Hematopoietic multipotent progenitor cell treated with erythropoietin and hydrocortisone succinate and interleukin-3 and kit ligand, for 4 days (in vitro differentiated cells): ENCODE measurements at regions not wholly inside any gene's neighbourhood (a gene's known extent, or its start where the extent isn't known, plus 50 kb on each side); places are given as distances from the start of the nearest gene placed in this dataset.

Experiments used
- DNase-seq: peaks from one replicate; pipeline ENCODE4 v3.0.0-alpha.2; 2015

DNA sequence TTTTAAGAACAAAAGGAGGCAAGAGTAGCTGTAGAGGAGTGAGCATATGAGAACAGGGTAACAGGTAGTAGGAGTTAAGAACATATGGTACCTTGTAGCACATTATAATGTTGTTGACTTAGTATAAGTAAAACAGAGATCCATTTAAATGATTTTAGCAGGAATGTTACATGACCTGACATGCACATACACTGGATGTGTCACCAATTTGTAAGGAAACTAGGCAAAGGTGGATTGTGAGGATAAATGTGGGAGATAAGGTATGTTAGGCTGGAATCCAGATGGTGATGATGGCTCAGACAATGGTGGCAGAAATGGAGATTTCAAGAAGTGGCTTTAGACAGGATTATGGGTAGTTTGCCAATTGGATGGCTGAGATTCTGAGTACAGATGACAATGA is 443.1 kb upstream of the DAB2 start:
- DNase-seq: no peak

DNA sequence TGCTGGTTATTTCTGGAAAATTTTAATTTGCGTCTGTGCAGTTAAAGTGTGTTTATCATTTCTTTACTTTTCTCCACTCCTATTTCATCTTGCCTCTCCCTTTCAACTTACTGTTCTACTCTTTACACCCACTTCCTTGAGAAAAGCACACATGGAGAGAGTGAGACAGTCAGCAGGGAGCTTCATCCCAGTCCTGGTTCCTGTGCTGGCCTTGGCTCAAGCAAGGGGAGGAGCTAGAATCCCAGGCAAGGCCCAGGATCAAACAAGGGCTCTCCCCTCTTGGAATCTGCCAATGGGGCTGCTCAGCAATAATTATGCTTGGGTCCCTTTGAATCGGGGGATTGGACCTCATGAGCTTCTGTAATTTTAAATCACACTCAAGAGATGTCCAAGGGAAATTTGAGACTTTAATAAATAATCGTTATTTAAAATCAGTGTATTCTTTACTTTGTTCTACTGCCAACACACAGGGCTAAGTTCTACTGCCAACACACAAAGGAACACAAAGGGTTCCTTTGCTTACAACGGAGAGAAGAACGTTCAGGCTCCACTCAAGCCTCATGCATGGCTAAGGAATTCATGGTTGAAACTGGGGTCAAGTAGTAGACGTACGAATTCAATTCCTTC is 439.3 kb upstream of the DAB2 start:
- no peak for DNase-seq

DNA sequence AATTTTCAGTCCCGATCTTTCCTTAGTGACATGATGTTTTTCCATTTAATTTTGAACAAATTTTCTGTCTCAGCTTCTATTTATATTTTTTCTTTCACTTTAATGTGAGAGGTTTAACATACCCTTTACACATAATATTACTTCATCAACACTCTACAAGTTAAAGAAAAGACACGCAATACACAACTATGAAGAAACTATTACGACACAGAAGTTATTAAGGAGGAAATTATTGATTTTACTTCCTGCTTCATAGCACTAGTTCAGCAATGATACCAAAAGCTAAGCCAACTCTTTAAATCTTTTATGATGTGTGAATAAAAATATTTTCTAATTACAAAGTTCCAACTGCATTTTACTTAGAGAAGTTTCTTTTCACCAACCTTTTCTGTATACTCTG is 432.3 kb upstream of the DAB2 start:
- peak; percentile 3 for DNase-seq

DNA sequence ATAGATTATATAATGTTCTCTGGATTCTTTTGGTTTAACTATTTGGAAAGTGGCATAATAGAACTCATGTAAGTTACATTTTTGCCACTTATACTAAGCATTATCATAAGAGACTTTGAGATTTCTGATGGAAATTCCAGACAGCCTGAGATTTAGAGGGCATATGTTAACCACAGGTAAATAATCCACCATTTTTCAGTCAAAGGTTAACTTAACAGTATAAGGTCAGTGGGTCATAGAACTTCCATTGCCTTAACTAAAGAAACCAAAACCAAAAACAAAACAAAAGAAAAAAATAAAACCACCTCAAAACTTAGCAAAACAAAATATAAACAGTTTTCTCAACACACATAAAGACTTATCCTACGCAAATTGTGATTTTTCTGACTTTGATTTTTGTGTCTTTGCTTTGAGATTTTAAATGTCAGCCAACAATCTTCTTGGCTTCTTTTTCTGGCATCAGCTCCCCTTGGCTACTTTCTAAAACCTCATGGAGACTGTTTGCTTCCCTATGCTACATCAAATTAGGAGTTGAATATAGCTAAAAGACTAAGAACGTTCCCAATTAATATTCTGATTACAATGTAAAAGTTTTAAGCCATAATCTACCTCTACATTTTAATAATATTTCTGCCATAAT is 430.1 kb upstream of the DAB2 start:
- no peak for DNase-seq

DNA sequence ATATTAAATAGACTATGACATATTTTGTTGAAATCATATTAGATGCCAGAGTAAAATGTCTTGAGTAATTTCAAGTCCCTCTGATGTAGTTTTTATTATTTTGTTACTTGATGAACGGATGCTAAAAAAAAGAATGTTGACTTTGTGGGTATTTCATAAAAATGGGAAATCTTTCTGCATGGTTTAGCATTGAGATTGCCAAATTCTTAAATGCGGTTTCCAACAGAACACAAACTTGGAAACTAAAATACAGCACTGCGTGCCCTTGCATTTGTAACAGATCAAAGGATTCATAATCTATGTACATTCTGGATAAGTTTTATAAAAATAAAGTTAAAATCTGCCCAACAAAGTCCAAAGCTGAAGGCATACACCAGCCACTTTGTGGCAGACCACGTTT is 425.5 kb upstream of the DAB2 start:
- DNase-seq: no peak

DNA sequence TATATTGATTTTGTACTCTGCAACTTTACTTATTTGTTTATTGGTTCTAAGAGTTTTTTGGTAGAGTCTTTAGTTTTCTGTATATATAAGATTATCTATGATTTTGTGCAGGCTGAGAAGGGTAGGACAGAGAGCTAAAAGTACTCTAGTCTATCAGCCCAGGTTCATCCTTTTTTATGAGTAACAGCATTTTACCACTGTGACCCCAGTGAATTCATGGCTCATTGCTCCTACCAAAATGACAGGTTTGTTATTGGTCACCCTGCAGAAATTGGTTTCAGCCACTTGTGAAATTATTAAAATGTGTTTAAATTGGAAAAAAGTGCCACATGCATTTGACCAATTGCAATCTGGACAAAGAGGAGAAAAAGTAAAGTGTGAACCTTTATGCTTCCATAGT is 421.4 kb upstream of the DAB2 start:
- no peak for DNase-seq

DNA sequence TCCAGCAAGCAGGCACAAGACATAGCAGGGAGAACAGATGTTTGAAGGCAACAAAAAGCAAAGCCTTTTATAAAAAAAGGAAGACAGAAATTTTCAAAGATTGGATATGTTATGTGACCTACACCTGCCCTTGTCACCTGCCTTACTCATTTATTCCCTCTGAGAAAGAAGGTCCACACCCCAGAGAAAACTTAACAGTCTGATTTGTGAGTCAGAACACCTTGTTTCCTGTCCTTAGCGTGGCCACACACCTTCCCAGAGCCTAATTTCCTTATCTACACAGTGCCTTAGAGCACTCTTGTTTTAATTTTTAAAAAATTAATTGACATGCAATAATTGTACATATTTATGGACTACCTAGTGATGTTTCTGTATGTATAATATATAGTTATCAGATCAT is 419.0 kb upstream of the DAB2 start:
- DNase-seq: no peak

DNA sequence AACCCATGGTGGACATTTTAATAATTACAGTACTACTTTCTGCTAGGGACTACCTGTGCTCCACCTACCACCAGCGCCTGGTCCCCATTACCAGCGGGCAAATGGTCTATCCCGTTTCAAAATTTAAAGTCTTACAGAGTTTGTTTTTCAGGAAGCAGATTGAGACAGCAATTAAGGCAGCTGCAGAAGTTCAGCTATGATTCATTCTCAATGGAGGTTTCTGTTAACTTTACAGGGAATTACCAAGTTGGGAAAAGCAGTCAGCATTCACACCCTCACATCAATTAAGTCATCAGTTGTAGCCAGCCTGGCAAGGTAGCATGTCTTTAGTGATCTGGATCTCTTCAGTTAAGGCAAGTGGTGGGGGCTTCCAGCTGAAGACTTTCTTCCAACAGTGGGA is 410.6 kb upstream of the DAB2 start:
- DNase-seq: no peak

DNA sequence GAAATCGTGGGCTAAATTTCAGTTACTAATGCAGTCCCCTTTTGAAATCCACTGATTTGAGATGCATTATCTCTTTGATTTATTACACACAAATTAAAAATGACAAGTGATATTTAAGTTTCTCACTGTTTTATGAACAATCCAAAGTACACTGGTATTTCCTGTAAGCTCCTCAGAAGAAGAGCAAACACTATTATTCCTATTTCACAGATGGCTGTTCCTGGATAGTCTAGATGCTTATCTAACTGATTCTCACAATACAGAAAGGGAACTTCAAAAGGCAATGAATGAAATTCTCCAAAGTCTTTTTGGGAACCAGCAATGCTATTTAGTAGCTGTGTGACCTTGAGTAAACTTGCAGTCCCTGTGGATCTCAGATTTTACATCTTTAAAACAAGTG is 404.7 kb upstream of the DAB2 start:
- no peak for DNase-seq

DNA sequence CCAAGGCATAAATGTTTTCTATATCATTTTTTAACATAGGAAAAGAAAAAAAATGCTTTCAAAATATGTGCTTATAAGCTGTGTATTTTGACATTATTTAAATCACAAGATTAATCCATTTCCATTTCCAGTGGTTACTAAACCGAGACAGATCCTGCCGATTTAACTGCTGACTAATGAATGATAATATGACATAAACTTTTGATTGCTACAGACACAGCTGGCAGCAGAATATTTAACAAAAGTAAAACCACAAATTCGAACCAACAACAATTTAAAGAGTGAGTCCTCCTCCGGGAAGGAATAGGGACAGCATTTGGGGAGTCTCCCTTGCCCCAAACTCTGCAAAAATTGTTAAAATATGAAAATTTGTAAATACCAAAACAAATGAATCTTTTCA is 401.3 kb upstream of the DAB2 start:
- no peak for DNase-seq

DNA sequence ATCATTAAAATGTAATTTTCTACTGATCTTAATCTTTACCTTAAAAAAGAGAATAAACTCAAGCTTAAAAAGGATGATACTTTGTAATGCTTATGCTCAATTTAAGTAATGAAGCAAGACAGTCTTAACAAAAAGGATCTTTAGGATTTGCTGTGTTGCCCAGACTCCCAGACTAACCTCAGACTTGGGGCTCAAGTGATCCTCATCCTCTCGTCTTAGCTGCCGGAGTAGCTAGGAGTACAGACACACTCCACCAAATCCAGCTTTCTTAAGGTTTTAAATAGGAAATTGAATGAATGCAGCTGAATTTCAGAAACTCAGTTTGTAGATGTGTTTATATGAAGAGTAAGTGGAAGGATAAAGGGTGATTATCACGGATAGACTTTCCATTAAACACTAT is 400.5 kb upstream of the DAB2 start:
- DNase-seq: no peak

DNA sequence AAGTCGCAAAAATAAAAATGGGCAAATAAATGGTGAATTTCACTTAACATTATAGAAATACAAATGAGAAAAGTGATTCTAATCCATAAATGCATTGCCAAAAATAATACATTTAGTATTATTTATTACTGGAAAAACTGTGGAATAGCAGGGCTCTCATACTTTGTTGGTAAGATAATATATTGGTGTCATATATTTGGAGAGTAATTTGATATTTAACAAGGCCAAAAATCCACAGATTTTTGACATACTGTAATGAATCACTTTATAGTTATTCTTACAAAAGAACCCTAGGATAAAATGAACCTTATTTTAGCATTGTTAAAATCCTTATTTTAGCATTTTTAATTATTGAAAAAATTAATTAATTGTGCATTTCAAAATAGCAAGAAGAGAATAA is 397.2 kb upstream of the DAB2 start:
- no peak for DNase-seq

DNA sequence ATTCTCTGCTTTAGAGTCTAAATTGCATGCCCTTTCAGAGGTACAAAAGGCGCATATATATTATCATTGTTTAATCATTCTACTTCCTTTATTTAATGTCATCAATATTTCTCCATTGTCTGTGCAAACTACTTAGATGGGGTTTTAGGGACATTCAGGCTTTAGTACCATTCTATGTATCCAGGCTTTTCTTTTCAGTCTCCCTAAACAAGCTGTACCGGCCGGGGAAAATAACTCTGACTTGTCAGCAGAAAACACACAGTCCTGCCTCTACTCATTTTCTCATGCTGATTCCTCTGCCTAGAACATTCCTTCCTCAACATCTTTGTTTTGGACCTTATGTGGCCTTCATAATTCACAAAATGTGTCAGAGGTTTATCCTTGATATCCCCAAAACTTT is 392.1 kb upstream of the DAB2 start:
- DNase-seq: no peak

DNA sequence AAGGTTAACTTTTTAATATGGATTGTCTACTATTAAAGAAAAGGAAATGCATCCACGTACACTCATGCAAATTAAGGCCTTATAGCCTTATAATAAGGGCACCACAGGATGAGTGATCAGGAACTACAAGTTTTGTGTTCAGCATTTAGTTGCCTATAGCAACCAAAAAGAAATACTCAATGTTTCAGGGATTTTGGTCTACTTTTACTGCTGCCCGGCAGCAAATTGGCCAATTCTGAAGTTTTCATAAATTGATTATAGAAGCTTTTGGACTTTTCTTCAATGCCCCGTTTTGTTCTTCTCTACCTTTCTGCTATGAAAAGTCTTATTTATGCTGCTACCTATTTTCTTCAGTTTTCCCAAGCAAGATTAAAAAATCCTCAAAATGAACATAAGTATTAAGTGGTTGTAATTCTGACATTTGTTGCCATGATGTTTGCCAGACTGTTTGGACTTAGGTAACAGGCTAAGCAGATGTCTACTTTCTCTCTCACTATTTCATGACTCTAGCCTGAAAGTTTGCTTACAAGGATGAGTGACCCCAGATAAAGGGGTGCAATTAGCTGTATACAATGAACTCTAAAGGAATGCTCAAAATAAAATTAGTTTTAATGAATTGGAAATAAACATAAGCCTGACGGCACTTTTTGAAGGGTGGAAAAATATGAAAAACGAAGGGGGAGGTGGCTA is 391.5 kb upstream of the DAB2 start:
- DNase-seq: no peak

DNA sequence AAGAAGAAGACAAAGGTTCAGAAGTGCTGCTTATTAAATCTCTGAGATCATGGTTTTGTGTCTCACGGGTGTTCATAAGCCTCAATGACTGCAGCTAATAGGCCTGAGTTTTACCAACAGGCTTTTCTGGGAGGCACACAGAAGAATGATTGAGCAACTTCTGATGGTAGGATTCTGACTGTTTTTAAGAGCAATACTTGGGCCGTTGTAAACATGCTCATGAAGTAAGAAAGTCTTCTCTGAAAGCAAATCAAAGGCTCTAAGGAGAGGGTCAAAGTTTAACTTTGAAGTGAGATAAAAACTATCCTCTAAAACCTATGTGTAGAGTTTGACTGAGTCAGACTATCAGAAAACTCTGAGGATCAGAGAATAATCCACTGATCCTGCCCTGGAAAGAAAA is 390.9 kb upstream of the DAB2 start:
- DNase-seq: no peak

DNA sequence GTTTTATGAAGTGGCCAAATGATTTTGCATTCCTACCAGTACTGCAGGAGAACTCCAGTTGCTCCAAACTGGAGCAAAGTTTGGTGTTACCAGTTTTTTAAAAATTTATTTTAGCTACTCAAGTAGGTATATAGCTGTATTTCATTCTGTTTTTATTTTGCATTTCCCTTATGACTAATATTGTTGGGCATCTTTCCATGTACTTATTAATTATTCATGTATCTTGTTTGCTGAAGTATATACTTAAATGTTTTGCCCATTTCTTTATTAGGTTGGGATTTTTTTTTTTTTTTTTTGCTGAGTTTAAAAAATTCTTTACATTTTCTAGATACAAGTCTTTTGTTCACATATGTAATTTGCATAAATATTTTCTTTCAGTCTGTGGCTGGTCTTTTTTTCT is 386.6 kb upstream of the DAB2 start:
- no peak for DNase-seq

DNA sequence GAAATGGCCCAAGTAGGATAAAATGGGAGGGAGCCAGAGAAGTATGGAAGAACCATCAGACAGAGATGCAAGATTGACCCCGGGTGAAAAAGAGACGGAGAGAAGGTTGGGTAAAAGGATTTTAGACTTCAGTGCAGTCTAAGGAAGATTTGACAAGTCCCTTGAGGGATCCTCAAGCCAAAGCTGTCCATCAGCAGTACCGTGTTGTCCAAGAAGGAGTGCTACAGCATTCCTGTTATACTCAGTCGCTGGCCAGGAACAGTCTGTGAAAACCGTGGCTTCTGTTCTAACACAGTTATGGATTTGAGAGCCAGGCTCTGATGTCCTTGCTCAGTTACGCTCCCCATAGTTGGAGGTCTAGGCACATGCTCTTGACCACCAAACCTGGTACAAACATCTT is 383.9 kb upstream of the DAB2 start:
- no peak for DNase-seq

DNA sequence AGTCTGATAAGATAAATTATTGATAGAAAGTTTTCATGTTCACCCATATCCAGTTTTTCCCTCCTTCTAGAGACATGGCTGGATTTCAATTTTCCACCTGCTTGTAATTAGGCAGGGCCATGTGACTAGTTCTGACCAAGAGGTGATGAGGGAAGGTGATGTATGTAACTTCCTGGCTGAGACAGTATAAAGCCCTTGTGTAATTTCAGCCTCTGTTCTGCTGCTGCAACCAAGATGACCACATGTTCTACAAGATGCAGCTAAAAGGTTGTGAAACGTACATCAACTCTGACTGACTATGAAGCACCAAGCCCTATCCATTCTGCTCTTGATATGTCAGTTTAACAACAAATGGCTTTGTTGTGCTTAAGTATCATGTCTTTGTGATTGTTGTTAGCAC is 376.5 kb upstream of the DAB2 start:
- no peak for DNase-seq

DNA sequence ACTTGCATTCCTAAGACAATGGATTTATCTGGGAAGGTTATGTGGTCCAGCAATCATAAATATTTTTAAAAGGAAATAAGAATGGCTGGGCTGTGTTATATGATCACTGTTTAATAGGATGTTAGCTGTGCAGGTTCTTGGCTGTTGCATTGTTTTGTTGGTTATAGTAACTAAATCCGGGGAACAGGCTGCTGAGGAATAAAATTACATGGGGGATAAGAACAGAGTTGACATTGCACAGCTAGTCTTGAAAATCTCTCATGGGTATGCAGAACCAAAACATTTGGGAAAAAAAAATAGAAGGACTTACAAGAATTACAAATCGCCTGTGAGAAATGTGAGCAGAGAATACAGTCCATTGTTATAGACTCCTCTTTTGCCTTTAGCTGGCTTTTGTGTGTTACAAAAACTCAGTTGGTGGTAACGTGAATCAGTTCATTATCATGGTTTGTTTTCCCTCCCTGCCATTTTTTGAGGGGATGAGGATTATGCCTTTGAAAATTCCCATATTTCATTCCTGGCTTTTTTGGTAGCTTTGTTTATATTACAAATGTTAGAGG is 375.3 kb upstream of the DAB2 start:
- no peak for DNase-seq

DNA sequence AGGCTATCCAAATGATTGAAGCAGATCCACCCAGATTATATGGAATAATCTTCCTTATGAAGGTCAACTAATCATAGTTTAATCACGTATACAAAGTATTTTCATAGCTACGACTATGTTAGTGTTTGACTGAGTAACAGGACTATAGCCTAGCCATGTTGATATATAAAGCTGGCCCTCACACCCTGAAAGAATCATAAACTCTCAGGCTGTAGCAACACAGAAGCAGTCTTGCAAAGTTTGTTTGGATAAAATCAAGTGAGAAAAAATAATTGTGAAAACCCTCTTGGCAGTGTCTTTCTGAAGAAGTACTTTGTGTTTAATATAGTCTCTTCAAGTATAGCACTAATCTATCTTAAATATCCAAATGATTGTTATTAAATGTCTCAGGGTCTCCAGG is 374.5 kb upstream of the DAB2 start:
- no peak for DNase-seq

DNA sequence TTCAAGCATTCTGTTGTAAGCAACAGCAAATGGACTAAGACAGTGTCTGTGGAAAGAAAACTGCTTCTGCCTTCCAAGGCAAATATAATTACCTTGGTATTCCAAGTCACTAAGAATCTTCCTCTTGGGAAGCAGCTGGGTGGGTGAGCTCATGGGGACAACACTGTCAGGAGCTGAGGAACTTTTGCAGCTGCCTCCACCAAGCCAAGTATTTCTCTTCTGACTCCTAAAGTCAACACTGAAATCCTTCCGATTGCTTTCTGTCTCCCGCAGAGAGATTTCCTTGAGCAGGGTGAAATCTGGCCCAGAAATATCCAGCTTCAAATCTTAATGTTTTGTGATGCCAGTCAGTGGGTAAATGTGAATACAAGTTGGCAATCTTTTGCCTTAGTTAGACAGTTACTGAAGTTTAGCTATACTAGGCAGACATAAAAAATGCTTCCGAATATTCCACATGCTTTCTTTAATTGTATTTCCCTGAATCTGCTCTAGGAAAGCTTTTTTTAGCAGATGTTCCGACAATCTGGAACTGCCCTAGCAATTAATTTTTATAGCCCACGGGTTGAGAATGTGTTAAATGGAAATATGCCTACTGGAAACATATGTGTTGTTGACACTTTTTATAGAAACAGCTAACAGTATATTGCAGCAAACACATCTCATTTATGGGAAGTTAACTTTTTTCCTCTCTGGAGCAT is 369.9 kb upstream of the DAB2 start:
- no peak for DNase-seq

DNA sequence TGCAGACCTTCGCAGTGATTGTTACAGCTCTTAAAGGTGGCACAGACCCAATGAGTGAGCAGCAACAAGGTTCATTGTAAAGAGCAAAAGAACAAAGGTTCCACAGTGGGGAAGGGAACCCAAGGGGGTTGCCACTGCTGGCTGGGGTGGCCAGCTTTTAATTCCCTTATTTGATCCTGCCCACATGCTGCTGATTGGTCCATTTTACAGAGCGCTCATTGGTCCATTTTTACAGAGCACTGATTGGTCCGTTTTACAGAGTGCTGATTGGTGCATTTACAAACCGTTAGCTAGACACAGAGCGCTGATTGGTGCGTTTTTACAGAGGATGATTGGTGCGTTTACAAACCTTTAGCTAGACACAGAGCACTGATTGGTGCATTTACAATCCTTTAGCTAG is 360.6 kb upstream of the DAB2 start:
- DNase-seq: no peak

DNA sequence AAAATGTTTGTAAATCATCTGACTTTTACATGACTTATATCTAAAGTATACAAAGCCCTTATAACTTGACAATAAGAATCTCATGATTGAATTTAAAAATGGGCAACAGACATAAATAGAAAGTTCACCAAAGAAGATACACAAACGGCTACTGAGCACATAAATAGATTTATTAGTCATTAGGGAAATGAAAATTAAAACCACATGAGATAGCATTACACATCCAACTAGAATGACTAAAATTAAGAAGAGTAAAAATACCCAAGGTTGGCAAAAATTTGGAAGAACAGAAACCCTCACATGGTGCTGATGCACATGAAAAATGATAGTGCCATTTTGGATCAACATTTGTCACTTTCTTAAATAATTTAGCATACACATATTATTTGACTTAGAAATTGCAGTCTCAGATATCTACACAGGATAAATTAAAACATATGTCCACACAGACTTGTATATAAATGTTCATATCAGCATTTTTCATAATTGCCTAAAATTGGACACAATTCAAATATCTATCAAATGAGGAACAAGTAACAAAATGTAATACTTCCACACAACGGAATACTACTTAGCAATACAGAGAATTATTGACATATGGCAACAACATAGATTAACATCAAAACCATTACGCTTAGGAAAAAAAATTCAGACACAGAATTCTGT is 359.1 kb upstream of the DAB2 start:
- DNase-seq: no peak
